ENCODE measurements at regions not wholly inside any gene's neighbourhood (a gene's known extent, or its start where the extent isn't known, plus 50 kb on each side); places are given as distances from the start of the nearest gene placed in this dataset.

DNA sequence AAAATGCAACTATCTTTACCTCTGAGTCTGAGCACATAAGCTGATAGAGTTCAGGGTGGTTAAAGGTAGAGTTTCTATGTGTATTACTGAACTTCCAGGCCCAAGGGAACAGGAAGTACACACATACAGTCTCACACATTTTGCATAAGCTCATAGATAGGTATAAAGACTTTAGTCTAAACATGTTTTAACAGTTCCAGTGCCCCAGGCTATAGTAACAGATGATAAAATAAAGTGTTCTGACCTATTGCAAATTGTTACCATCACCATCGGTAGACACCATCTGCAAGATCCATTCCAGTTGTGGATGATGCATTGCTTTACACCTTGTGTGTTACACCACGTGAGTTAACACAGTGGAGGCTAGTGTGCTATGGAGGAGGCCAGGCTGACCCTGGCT lies 95.8 kb downstream of the TMEM174 start:
- DNase-seq (ENCODE audit: low read depth in 3 of 3, low spot score in 2 of 3): no peak

DNA sequence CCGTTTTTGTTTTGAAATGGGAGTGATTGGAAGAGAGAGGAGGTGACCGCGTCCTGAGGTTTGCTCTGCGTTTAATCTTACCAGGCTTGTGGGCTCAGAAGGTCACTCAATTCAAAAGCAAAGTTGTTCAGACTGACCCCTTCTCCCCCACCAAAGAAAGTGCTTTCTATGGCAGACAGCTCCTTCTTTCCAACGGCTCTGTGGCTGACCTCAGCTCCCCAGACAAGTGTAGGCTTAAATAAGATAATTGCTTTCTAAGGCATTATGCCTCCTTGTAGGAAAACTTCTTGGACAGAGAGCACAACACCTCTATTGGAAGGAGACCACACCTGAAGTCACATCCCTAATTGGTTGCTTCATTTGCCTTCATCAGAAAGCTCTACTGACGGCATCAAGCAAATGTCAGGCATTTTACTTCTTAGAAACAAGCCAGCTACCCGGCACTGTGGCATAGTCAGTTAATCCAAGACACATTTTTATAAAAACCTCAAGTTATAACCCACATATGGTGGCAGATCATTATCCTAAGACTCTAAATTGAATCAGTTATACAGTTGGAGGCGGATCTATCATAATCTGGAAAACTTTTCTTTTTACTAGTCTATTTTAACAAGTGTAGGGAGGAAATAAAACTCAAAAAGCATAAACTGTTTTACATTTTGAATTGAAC lies 94.9 kb downstream of the TMEM174 start:
- no peak for DNase-seq (ENCODE audit: low read depth in 3 of 3, low spot score in 2 of 3)

DNA sequence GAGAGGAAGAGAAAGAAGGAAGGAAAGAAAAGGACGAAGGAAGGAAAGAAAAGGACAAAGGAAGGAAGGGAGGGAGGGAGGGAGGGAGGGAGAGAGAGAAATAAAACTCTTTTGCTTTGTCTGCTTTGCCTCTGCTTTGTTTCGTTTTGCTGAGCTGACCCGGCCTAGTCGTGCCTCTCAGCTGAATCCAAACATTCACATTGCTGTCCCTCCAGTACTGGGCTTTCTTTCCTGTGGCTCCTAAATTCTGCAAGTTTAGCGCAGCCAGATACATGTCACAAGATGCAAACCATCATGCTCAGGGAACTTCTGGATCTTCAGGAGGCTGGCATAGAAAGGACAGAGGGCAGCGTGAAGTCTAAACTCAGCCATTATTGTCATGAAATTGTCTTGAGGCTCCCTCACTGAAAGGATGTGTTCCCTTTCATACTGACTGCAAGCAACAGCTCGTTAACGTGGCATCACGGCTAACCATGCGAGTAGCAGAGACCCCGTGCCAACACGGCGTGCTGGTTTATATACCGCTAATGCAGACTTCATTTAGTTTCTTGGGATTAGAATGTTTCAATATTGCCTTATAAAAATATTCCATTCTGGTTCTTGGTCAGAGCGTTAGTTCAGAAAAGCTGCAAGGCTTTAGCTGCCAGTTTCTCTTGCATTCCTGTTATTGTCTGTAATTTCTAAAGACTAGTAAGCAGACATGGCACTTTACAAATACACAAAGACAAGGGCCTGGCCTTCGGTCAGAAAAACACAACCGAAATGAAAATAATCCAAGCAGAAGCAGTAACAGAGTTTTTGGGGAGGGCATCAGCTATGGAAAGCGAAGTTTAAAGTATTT lies 94.2 kb downstream of the TMEM174 start:
- no peak for DNase-seq (ENCODE audit: low read depth in 3 of 3, low spot score in 2 of 3)

DNA sequence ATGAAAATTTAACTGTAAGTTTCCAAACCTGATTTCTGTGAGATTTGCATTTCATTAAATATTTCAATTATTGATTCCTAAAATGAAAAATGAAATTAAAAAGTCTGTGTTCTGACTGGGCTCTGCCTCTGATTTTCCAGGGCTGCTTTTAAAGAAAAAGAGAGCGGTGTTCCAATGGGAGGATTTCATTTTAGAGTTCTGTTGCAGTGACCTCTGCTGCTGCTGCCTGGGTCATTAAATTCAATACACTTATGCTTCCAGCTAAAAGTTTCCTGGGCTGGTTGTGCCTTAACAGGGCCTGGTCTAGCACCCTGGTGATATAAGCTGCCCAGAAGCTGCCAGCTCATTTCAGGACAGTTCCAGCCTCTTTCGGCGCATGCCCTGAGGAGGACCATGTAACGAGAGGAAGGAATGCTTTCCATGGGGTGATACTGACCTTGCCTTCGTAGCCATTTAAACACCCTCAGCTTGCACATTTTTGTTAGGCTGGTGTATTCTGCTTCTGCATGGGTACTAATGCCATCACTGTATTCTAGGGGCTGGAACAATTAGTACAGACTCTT lies 93.3 kb downstream of the TMEM174 start:
- DNase-seq (ENCODE audit: low read depth in 3 of 3, low spot score in 2 of 3): no peak

DNA sequence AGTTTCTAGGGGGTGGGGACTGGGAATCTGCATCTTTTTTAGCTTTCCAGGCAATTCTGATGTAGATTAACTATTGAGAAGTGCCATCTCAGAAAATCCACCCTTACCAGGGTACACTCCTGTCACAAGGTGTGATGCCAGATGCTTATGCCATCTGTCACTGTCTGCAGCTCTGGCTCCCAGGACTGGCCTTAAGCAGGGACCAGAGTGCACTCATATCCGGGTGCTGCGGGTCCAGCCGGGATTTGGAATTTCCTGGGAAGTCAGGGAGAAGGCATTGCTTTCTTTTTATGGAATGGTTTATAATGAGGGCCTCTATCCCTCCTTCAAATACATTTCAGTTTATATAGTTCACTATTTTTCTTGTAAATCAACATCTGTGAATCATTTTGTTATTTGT lies 92.6 kb downstream of the TMEM174 start:
- no peak for DNase-seq (ENCODE audit: low read depth in 3 of 3, low spot score in 2 of 3)

DNA sequence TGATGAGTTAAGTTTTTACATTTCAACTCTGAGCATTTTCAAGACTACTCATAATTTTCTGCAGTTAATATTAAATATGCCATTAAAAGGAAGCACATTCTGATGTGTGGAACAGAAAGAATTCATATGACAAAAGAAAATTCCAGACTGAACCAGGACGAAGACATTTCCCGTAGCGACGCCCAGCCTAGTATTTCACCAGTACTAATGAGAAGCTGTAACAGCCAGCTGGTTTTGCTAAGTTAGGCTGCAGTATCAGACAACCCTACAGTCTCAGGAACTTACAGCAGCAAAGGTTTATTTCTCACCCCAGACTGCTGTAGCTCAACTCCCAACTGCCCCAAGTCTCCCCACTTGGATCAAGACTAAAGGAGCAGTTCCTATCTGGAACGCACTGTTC lies 91.6 kb downstream of the TMEM174 start:
- DNase-seq (ENCODE audit: low read depth in 3 of 3, low spot score in 2 of 3): no peak

DNA sequence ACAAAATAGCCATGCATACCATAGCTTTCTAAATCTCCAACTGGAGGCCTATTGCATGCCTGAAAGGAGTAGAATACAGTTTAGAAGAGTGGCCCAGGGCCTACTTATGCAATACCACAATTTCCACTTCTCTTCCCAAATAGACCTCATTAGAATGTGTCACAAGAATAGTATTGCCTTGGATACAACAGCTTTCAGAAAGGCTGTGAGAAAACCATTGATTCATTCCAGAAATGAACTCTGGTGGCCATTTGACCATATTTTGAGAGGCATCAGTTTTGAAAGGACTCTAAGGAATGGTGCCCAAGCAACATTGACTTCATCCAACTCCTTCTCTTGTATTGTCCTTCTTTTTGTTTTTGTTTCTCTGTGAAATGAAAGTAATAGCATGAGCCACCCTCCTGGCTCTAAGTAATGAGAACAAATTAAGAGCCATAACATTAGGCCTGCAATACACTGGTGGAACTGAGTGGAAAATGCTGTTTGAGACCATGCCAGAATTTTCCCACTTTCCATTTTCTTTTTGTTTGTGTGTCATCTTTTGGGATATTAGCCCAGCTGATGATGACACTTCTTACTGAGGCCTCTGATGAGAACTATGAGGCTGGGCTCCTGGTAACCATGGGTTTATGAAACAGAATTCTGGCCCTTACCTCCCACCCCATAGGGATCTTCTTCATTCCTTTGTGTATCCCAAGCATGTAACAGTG lies 90.2 kb downstream of the TMEM174 start:
- no peak for DNase-seq (ENCODE audit: low read depth in 3 of 3, low spot score in 2 of 3)

DNA sequence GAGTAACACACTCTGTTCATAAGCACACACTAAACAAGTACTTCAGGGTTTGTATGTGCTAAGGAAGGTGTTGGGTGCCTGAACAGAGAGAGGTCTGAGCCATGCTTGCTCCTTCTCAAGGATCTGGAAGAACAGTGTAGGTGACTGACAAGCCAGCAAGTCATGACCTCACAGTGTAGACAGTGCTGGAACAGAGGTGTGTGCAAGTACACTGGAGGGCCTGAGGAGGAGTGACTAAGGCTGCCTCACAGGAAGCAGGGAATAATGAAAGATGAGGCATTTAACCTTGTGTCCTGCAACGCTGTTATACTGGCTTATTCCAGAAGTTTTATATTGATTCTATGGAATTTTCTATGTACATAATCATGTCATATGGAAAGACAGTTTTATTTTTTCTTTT lies 83.9 kb downstream of the TMEM174 start:
- DNase-seq (ENCODE audit: low read depth in 3 of 3, low spot score in 2 of 3): no peak

DNA sequence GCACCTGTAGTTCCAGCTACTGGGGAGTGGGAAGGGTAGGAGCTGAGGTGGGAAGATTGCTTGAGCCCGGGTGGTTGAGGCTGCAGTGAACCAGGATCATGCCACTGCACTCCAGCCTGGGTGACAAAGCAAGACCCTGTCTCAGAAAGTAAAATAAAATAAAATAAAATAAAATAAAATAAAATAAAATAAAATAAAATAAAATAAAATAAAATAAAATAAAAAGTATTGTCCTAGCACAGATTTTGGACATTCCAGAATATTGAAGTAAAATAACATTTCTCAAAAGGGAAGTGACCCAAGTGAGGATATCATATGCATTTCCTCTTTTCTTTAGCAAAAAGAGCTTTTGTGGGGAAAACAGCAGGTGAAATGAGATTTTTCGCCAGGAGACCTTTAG lies 83.5 kb downstream of the TMEM174 start:
- DNase-seq (ENCODE audit: low read depth in 3 of 3, low spot score in 2 of 3): no peak

DNA sequence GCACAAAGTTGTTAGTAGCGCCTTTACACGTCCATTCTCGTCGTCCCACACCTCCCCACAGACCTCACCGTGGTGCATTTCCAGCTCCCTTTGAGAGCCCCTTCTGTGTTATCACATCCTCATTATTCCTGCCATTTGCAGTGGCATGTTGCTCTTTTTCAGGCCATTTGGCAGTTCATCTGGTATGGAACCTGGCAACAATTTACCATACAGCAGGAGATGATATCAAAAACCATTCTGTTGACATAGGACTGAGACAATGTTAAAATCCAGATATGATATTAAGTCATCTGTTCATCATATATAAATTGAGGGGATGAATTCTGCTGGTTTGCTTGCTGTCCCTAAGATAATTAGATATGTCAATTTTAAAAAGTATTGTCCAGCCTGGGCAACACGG lies 83.0 kb downstream of the TMEM174 start:
- DNase-seq (ENCODE audit: low read depth in 3 of 3, low spot score in 2 of 3): no peak

DNA sequence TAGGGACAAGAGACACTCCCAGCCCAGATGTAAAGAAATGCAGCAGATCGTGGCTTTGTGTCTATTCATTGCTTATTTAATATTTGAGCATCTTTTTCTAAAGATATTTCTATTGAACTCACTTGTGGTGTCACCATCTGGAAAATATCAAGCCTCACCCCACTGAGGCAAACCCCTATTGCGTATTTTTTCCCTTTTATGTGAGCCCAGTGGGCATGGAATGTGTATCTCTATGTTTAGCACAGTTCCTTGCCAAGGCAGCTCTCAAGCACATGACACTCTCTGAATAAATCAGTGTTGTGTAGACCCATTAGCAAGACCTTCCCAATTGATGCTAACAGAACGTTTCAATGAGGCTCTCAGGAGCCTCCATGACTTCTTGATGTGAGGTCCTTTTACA lies 81.6 kb downstream of the TMEM174 start:
- DNase-seq (ENCODE audit: low read depth in 3 of 3, low spot score in 2 of 3): no peak

DNA sequence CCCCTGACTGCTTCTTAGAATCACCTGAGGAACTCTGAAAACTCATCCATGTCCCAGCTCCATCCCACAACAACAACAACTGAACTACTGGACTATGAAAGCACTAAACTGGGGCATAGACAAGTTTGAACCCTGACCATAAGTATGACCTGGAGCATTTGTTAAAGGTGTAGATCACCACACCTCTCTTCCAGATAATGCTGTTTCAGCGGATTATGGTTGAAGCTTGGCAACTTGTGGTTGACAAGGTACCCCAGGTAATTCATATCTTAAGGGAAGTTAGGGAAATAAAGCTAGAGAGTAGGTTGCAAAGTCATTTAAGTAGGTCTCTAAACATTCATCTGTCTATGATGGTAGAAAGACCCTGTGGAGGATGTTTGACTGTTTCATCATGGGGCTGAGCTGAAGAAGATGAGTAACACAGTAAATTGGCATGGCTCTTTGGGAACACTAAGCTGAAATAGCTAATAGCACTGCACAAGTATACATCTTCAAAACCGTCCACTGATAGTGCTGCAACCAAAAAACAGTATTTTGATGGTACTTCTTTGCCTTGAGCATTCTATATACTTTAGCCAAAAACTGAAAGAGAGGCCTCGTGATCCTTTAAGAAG lies 80.2 kb downstream of the TMEM174 start:
- no peak for DNase-seq (ENCODE audit: low read depth in 3 of 3, low spot score in 2 of 3)

DNA sequence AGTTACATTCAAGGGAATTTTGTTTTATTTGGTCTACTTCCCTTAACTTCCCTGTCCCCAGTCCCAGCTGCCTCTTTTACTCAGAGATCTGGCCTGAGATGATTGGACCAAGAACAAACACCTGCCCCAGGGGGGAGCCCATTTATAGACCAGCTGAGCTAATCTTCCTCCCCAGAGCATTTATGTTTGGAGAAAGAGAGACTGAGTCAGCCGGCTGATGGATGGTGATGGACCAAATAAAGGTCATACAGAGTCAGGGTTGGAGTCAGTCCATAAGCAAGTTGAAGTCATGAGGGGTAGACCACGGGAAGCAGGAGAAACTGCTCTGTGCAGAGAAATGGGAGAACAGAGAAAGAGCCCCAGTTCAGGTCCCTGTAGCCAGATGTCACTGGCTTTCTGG lies 77.7 kb downstream of the TMEM174 start:
- DNase-seq (ENCODE audit: low read depth in 3 of 3, low spot score in 2 of 3): no peak

DNA sequence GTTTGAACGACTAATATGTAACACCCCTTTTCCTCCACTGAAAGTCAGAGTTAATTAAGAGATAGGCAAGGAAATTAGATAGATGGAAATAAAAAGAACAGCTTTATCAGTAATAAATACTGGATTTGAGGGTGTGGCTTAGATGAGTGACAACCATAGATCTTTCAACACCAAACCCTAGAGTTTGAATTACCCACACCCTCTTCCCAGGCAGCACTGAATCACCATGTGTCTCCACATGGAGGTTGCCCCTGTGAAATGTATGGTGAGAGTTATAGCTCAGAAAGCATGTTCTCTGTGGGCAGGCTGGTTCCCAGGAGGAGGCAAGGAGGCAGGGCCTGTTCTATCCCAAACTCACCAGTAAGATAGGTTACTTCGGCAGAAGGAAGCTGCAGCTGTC lies 69.7 kb downstream of the TMEM174 start:
- no peak for DNase-seq (ENCODE audit: low read depth in 3 of 3, low spot score in 2 of 3)

DNA sequence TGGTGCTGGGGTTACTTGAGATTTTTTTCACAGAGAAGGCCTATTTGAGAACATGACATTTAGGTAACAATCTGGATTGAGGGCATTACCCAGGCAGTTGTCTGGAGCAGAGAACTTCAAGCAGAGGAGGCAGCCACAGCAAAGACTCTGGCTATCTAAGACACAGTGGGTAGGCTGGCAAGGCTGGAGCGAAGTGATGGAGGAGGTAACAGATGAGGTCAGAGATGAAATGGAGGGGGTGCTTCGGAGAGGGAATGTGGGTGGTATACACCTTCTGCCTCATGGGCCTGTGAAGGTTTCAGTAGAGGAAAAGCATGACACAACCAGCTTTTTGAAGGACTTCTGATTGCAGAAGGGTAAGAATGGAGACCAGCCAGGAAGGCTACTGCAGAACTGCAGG lies 65.9 kb downstream of the TMEM174 start:
- DNase-seq (ENCODE audit: low read depth in 3 of 3, low spot score in 2 of 3): no peak

DNA sequence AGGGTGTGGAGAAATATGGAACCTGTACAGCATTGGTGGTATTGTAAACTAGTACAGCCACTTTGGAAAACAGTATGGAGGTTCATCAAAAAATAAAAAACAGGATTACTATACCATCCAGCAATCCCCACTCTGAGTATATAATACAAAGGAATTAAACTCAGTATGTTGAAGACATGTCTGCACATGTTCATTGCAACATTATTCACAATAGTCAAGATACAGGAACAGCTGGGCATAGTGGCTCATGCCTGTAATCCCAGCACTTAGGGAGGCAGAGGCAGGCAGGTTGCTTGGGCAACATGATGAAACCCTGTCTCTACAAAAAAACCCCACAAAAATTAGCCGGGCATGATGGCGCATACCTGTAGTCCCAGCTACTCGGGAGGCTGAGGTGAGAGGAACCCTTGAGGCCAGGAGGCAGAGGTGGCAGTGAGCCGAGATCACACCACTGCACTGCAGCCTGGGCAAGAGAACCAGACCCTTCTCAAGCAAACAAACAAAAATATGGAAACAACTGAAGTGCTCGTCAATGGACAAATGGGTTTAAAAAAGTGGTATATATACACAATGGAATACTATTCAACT lies 63.6 kb downstream of the TMEM174 start:
- DNase-seq (ENCODE audit: low read depth in 3 of 3, low spot score in 2 of 3): no peak

DNA sequence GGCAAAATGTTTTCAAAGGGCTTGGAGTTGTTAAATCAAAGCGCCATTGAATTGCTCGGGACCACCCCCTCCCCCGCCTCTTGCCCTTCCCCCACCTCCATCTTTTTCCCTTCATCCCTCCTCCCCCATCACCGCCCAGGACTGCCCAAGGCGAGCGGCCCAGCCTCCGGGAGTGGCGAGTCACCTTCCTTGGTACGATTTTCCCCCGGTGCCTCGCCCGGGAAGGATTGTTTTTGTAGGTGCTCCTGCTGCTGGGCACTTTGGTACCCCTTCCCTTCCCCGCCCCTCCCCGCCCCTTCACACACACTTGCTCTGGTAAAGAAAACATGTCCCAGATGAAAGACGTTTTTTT lies 61.2 kb downstream of the TMEM174 start:
- no peak for DNase-seq (ENCODE audit: low read depth in 3 of 3, low spot score in 2 of 3)

DNA sequence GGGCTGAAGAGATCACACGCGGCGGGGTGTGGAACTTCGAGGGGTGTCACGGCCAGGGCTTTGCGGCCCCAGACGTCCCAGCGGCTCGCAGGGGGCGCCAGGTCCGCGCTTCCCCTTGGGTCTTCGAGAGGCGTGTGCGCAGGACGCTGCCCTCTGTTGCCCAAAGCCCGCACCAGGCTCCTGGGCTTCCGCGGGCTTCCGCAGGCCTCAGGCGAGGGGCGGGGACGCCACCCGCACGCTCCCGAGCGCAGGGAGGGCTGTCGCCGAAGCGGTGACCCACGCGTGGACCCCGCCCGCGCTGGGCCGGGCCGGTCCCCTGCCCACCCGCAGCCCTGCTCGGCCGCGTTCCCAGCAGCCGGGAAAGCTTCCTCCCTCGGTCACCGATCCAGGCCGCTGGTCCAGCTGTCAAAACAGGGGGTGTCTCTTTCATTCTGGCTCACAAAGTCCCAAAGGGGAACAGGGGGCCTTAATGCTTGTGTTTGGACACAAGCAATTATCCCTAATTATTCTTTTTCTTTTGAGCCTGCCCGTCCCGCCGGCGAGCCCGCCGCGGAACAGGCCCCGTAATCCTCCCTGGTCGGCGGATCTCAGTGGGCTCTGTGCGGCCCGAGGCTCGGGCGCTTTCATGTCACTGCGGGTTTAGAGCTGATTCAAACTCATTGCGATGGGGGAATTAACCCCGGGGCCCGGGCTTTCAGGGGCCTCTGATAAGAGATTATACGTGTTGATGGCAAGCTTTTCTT lies 60.6 kb downstream of the TMEM174 start:
- DNase-seq (ENCODE audit: low read depth in 3 of 3, low spot score in 2 of 3): no peak

DNA sequence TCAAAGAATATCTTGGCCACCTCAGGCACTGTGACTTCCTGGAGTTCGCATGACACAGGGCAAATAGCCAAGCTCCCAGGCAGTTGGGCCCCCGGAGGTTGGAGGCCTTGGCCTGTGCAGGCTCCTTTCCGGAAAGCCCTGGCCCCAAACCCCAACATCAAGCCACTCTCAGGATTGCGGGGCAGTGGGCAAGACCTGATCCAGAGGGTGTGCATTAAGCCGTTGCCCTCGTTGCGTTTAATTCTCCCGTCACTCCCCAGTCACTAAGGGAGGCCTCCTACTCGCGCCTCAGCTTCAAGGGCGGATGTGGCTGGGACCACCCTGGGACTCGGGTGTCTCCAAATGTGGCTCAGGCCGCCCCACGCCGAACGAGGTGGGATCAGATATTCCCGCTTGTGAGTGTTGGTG lies 60.1 kb downstream of the TMEM174 start:
- no peak for DNase-seq (ENCODE audit: low read depth in 3 of 3, low spot score in 2 of 3)
